OCI-LY3 (cell line): ENCODE measurements at regions not wholly inside any gene's neighbourhood (a gene's known extent, or its start where the extent isn't known, plus 50 kb on each side); places are given as distances from the start of the nearest gene placed in this dataset.

Experiments
- H2AFZ ChIP-seq: fragments of 200-600, 300-600 bp; shearing (Covaris generic); 2 replicates; pipeline ENCODE4 v1.6.0; 2014; ENCODE audit warnings: antibody characterized with exemption, low read depth, low read length
- H3K27ac ChIP-seq: fragments of 200-600, 300-600 bp; sonication (generic); 2 replicates; pipeline ENCODE4 v1.5.1; 2014; ENCODE audit warnings: mild to moderate bottlenecking, low read length, moderate library complexity, mixed read lengths
- H3K27me3 ChIP-seq: fragments of 200-600, 300-600 bp; sonication (generic); 2 replicates; pipeline ENCODE4 v1.6.1; 2014; ENCODE audit warnings: low read depth, low read length, mixed read lengths
- H3K36me3 ChIP-seq: fragments of 200-600, 300-600 bp; sonication (generic); replicated peaks from 2 replicates; pipeline ENCODE3; 2014; ENCODE audit warnings: low read depth, low read length, mixed read lengths
- H3K4me1 ChIP-seq: fragments of 300-600, 200-600 bp; sonication (generic); 2 replicates; pipeline ENCODE4 v1.6.1; 2014; ENCODE audit warnings: low read length, mixed read lengths
- H3K4me2 ChIP-seq: fragments of 200-600, 300-600 bp; sonication (generic); 2 replicates; pipeline ENCODE4 v1.6.1; 2014; ENCODE audit warnings: low read length, mixed read lengths
- H3K4me3 ChIP-seq: fragments of 300-600, 200-600 bp; sonication (generic); 2 replicates; pipeline ENCODE4 v1.5.1; 2014; ENCODE audit warnings: antibody characterized with exemption, mild to moderate bottlenecking, low read length, moderate library complexity
- H3K79me2 ChIP-seq: fragments of 300-600, 200-600 bp; shearing (Covaris generic); 2 replicates; pipeline ENCODE4 v1.6.1; 2014; ENCODE audit warnings: mild to moderate bottlenecking, low read length, mixed read lengths
- H3K9ac ChIP-seq: fragments of 300-600, 200-600 bp; shearing (Covaris generic); 2 replicates; pipeline ENCODE4 v1.6.0; 2014; ENCODE audit warnings: mild to moderate bottlenecking, low read length, moderate library complexity
- H3K9me3 ChIP-seq: fragments of 200-600, 300-600 bp; shearing (Covaris generic); 2 replicates; pipeline ENCODE4 v1.6.1; 2014; ENCODE audit warnings: low read length, mixed read lengths; ENCODE audit not compliant: insufficient read depth
- H4K20me1 ChIP-seq: fragments of 200-600, 300-600 bp; sonication (generic); 2 replicates; pipeline ENCODE4 v1.6.1; 2016; ENCODE audit warnings: low read length, mixed read lengths; ENCODE audit not compliant: insufficient read depth
- EZH2phosphoT487 ChIP-seq: fragments of 200-600 bp; shearing (Covaris generic); IDR thresholded peaks from 2 replicates; pipeline ENCODE4 v1.6.1; 2018; ENCODE audit warnings: antibody characterized with exemption, mixed run types, low read depth
- TF ChIP-seq, protein P1 (sequence below): fragments of 200-600, 300-600 bp; sonication (generic); IDR thresholded peaks from 2 replicates; pipeline ENCODE4 v1.5.1; 2014; ENCODE audit warnings: antibody characterized with exemption, low read length, low read depth

- TF ChIP-seq, protein P1, sequence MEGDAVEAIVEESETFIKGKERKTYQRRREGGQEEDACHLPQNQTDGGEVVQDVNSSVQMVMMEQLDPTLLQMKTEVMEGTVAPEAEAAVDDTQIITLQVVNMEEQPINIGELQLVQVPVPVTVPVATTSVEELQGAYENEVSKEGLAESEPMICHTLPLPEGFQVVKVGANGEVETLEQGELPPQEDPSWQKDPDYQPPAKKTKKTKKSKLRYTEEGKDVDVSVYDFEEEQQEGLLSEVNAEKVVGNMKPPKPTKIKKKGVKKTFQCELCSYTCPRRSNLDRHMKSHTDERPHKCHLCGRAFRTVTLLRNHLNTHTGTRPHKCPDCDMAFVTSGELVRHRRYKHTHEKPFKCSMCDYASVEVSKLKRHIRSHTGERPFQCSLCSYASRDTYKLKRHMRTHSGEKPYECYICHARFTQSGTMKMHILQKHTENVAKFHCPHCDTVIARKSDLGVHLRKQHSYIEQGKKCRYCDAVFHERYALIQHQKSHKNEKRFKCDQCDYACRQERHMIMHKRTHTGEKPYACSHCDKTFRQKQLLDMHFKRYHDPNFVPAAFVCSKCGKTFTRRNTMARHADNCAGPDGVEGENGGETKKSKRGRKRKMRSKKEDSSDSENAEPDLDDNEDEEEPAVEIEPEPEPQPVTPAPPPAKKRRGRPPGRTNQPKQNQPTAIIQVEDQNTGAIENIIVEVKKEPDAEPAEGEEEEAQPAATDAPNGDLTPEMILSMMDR: no peak
- TF ChIP-seq EZH2phosphoT487: no peak
- Histone ChIP-seq H3K4me2 (no peak overlapping the region), H2AFZ (no peak overlapping the region), H3K27ac (no peak overlapping the region), H3K4me1 (no peaks in the 10 kb centered on the region), H3K4me3 (no peak overlapping the region), H4K20me1 (no peaks in the 10 kb centered on the region), H3K27me3 (peaks cover 10% of the 10 kb centered on the region; the same call in 1 of the 2 replicates), H3K9me3 (no peaks in the 10 kb centered on the region), H3K36me3 (no peaks in the 10 kb centered on the region), H3K79me2 (no peaks in the 10 kb centered on the region), H3K9ac (no peak overlapping the region)
Observed at GRCh38 chr6:84411060-84411629, 183.7 kb upstream of the CEP162 start.

DNA sequence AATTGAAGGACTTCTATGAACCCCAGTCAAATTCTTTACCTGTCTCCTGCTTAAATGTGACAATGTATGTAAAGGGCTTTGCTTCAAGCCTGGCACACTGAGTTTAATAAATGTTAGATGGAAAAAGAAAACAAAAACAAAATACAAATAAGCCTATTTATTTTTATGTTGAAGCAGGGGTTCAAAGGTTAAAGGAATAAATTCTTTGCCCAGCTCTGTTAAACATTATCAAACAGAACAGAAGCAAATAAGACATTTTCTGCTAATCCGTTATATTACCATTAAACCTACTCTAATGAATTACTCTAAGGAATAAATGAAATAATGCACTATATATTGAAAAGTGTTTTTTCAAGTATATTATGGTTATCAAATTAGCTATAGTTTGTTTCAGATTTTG lies 182.5 kb upstream of the CEP162 start:
- no peak overlapping the region for H2AFZ ChIP-seq
- no peak overlapping the region for H3K4me3 ChIP-seq
- H3K36me3 ChIP-seq: no peaks in the 10 kb centered on the region
- H3K4me1 ChIP-seq: no peaks in the 10 kb centered on the region
- H3K79me2 ChIP-seq: no peaks in the 10 kb centered on the region
- no peaks in the 10 kb centered on the region for H4K20me1 ChIP-seq
- no peak overlapping the region for H3K27ac ChIP-seq
- H3K9me3 ChIP-seq: no peaks in the 10 kb centered on the region
- H3K27me3 ChIP-seq: peaks cover 8% of the 10 kb centered on the region; the same call in 1 of the 2 replicates
- TF ChIP-seq EZH2phosphoT487: no peak
- TF ChIP-seq, protein P1: no peak
- no peak overlapping the region for H3K4me2 ChIP-seq
- H3K9ac ChIP-seq: no peak overlapping the region

DNA sequence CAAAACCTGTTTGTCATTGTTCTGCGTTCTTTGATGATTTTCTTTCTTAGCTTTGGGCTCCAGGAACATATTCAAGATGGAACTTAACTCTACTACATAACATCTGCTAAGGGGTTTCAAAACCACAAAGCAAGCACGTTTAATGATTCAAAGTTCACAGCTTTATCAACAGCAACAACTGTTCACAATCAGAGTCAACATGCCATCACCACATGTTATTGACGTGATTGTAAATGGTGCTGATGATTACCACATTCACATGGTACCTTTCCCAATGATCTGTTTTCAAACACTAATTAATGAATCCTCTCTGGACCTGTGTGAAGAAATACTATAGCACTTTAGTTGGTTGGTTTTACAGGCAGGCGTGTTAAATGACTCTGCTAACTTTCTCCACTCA lies 180.6 kb upstream of the CEP162 start:
- Histone ChIP-seq H4K20me1 (no peaks in the 10 kb centered on the region), H3K27me3 (peaks cover 8% of the 10 kb centered on the region; the same call in 1 of the 2 replicates), H3K9me3 (no peaks in the 10 kb centered on the region), H3K36me3 (no peaks in the 10 kb centered on the region), H3K4me1 (peaks cover 8% of the 10 kb centered on the region), H3K9ac (no peak overlapping the region), H3K79me2 (no peaks in the 10 kb centered on the region), H3K4me2 (no peak overlapping the region), H3K27ac (no peak overlapping the region), H3K4me3 (no peak overlapping the region), H2AFZ (no peak overlapping the region)
- TF ChIP-seq, protein P1: no peak
- no peak for TF ChIP-seq EZH2phosphoT487

- no peak overlapping the region for H3K4me2 ChIP-seq
- no peak for TF ChIP-seq EZH2phosphoT487
- TF ChIP-seq, protein P1: no peak
- H3K36me3 ChIP-seq: no peaks in the 10 kb centered on the region
- no peaks in the 10 kb centered on the region for H4K20me1 ChIP-seq
- no peaks in the 10 kb centered on the region; the same call in 1 of the 2 replicates for H3K27me3 ChIP-seq
- H3K9ac ChIP-seq: no peak overlapping the region
- H3K4me3 ChIP-seq: no peak overlapping the region
- no peak overlapping the region for H2AFZ ChIP-seq
- no peaks in the 10 kb centered on the region for H3K79me2 ChIP-seq
- H3K4me1 ChIP-seq: peaks cover 8% of the 10 kb centered on the region
- H3K9me3 ChIP-seq: no peaks in the 10 kb centered on the region
- H3K27ac ChIP-seq: no peak overlapping the region
Observed at GRCh38 chr6:84403545-84403944, 176.1 kb upstream of the CEP162 start.
